OCI-LY7 (cell line): ENCODE measurements at regions not wholly inside any gene's neighbourhood (a gene's known extent, or its start where the extent isn't known, plus 50 kb on each side); places are given as distances from the start of the nearest gene placed in this dataset.

Experiments used
- BruUV-seq: library from RNA; stranded (reverse); fragments of 400-500 nt; replicated peaks from 2 replicates; lab custom pipeline; 2021; lab: Mats Ljungman, UMichigan
- CTCF ChIA-PET: fragments of 300-600 bp; sonication (Branson Sonifier 250); formaldehyde crosslinking; loops from one replicate; lab custom pipeline; 2022; ENCODE audit warnings: antibody characterized with exemption; ENCODE audit not compliant: unreplicated experiment; lab: Charles Lee
- POLR2A ChIA-PET: fragments of 300-600 bp; sonication (Branson Sonifier 250); formaldehyde crosslinking; loops from one replicate; lab custom pipeline; 2022; ENCODE audit warnings: antibody characterized with exemption; lab: Charles Lee
- DNase-seq: peaks from one replicate; pipeline ENCODE4 v3.0.0-alpha.2; 2015; ENCODE audit warnings: low spot score
- H2AFZ ChIP-seq: fragments of 200-600 bp; sonication (generic), shearing (Covaris generic); 2 replicates; pipeline ENCODE4 v1.6.1; 2014; ENCODE audit warnings: mild to moderate bottlenecking, antibody characterized with exemption, low read length, moderate library complexity
- H3K27ac ChIP-seq: fragments of 200-600 bp; sonication (generic); 2 replicates; pipeline ENCODE4 v1.5.1; 2014; ENCODE audit warnings: mixed run types, low read depth, mild to moderate bottlenecking, moderate library complexity, low read length, inconsistent platforms; ENCODE audit not compliant: poor library complexity, severe bottlenecking
- H3K36me3 ChIP-seq: fragments of 200-600 bp; sonication (generic); 2 replicates; pipeline ENCODE4 v1.6.1; 2014; ENCODE audit warnings: mild to moderate bottlenecking, antibody characterized with exemption, low read length, moderate library complexity, mixed read lengths; ENCODE audit not compliant: insufficient read depth
- H3K4me1 ChIP-seq: fragments of 200-600 bp; sonication (generic); 2 replicates; pipeline ENCODE4 v1.5.1; 2014; ENCODE audit warnings: mild to moderate bottlenecking, low read length; ENCODE audit not compliant: insufficient read depth, poor library complexity, severe bottlenecking
- H3K4me2 ChIP-seq: fragments of 200-600 bp; sonication (generic); 2 replicates; pipeline ENCODE4 v1.6.1; 2014; ENCODE audit warnings: mild to moderate bottlenecking, low read length
- H3K4me3 ChIP-seq: fragments of 200-600 bp; sonication (generic); 2 replicates; pipeline ENCODE4 v1.5.1; 2014; ENCODE audit warnings: mild to moderate bottlenecking, low read depth, low read length; ENCODE audit not compliant: poor library complexity, severe bottlenecking
- H3K79me2 ChIP-seq: fragments of 200-600 bp; sonication (generic); 2 replicates; pipeline ENCODE4 v1.6.1; 2016; ENCODE audit warnings: low read depth, mild to moderate bottlenecking, low read length, moderate library complexity, mixed read lengths; ENCODE audit not compliant: insufficient read depth
- H3K9me2 ChIP-seq: fragments of 200-600 bp; sonication (generic); 2 replicates; pipeline ENCODE4 v1.6.1; 2016; ENCODE audit warnings: mild to moderate bottlenecking, low read length, mixed read lengths; ENCODE audit not compliant: insufficient read depth
- H3K9me3 ChIP-seq: fragments of 200-600 bp; sonication (generic); 2 replicates; pipeline ENCODE4 v1.6.1; 2014; ENCODE audit warnings: mild to moderate bottlenecking, mixed run types, low read length, mixed read lengths
- H4K20me1 ChIP-seq: fragments of 200-600 bp; sonication (generic); 2 replicates; pipeline ENCODE4 v1.6.1; 2014; ENCODE audit warnings: mild to moderate bottlenecking, antibody characterized with exemption, low read length, moderate library complexity, mixed read lengths; ENCODE audit not compliant: insufficient read depth
- EZH2phosphoT487 ChIP-seq: fragments of 200-600 bp; sonication (generic); IDR thresholded peaks from 2 replicates; pipeline ENCODE4 v1.6.1; 2018; ENCODE audit warnings: low read depth, borderline replicate concordance, mild to moderate bottlenecking, mixed run types, antibody characterized with exemption, low read length, moderate library complexity, mixed read lengths
- intact Hi-C: fragments of 100-400 bp; cut with micrococcal nuclease; formaldehyde crosslinking; loops from one replicate; pipeline ENCODE4 v1.10.0; 2022; ENCODE audit not compliant: unreplicated experiment
- TF ChIP-seq, protein P1 (sequence below): fragments of 200-600 bp; sonication (generic); conservative IDR thresholded peaks from 2 replicates; pipeline ENCODE4 v1.5.1; 2014; ENCODE audit warnings: mild to moderate bottlenecking, antibody characterized with exemption, low read length, moderate library complexity, mixed read lengths

DNA sequence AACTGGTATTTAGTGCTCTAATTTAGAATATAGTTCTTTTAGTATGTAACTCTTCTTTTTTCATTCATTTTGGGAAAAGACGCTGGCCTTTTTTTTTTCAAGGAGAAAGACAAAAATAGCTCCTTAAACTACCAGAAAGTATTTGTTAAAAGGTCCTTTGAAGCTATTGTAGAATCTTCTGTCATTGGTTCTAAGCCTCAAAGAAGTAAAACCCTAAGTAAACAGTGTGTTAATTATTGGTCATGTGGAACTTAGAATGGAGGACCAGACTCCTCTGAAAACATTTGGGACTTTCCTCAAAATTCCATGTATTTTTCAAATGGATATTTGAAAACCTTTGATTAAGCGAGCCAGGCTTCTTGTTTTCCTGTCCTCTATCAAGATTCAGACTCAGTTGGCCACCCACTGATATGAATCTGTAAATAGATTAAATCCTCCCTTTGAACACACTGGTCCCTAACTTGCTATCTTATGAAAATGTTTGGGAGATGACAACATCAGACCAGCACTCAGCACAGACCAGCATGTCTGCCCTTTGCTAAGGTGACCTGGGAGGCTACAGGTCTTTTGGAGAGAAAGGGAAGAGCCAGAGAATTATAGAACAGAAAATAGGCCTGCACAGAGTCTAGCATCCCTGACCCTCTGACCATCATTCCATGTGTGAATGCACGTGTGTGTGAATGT, 120.3 kb upstream of the GATA6 start:
- no peak overlapping the region for H3K27ac ChIP-seq
- no peak overlapping the region for H3K4me2 ChIP-seq
- CTCF ChIA-PET: no interaction called here
- DNase-seq: no peak
- no peaks in the 10 kb centered on the region for H3K9me3 ChIP-seq
- H3K79me2 ChIP-seq: no peaks in the 10 kb centered on the region
- TF ChIP-seq, protein P1, sequence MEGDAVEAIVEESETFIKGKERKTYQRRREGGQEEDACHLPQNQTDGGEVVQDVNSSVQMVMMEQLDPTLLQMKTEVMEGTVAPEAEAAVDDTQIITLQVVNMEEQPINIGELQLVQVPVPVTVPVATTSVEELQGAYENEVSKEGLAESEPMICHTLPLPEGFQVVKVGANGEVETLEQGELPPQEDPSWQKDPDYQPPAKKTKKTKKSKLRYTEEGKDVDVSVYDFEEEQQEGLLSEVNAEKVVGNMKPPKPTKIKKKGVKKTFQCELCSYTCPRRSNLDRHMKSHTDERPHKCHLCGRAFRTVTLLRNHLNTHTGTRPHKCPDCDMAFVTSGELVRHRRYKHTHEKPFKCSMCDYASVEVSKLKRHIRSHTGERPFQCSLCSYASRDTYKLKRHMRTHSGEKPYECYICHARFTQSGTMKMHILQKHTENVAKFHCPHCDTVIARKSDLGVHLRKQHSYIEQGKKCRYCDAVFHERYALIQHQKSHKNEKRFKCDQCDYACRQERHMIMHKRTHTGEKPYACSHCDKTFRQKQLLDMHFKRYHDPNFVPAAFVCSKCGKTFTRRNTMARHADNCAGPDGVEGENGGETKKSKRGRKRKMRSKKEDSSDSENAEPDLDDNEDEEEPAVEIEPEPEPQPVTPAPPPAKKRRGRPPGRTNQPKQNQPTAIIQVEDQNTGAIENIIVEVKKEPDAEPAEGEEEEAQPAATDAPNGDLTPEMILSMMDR: no peak
- no peak for TF ChIP-seq EZH2phosphoT487
- POLR2A ChIA-PET: no interaction called here
- intact Hi-C loops: no loop called here
- H3K36me3 ChIP-seq: no peaks in the 10 kb centered on the region
- no peak overlapping the region for H3K4me3 ChIP-seq
- H2AFZ ChIP-seq: no peak overlapping the region
- no peaks in the 10 kb centered on the region for H4K20me1 ChIP-seq
- BruUV-seq: no TSS peak
- H3K9me2 ChIP-seq: no peaks in the 10 kb centered on the region
- no peaks in the 10 kb centered on the region for H3K4me1 ChIP-seq

DNA sequence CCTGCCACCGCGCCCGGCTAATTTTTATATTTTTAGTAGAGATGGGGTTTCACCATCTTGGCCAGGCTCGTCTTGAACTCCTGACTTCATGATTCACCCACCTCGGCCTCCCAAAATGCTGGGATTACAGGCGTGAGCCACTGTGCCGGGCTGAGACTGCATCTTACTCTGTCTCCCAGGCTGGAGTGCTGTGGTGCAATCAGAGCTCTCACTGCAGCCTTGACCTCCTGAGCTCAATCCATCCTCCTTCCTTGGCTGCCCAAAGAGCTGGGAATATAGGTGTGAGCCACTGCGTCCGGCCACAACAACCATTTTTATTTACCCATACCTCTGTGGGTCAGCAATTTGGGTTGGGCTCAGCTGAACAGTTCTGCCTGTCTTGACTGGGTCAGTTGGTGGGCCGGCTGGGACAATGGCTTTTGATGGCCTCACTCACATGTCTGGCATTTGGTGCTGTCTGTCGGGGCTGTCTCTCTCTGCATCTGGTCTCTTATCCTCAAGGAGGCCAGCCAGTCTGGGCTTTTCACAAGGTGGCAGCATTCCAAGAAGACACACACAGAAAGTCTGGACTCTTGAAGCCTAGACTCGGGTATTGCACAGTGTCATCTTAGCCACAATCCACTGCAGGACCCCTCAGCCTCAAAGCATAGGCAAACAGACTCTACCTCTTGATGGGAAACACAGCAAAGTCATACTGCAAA, 116.8 kb upstream of the GATA6 start:
- no peaks in the 10 kb centered on the region for H3K9me3 ChIP-seq
- H4K20me1 ChIP-seq: no peaks in the 10 kb centered on the region
- H3K4me2 ChIP-seq: no peak overlapping the region
- BruUV-seq: no TSS peak
- ChIA-PET CTCF (no interaction called here), POLR2A (no interaction called here)
- intact Hi-C loops: no loop called here
- H3K36me3 ChIP-seq: no peaks in the 10 kb centered on the region
- H3K79me2 ChIP-seq: no peaks in the 10 kb centered on the region
- TF ChIP-seq, protein P1: no peak
- no peak for TF ChIP-seq EZH2phosphoT487
- no peaks in the 10 kb centered on the region for H3K4me1 ChIP-seq
- H3K9me2 ChIP-seq: no peaks in the 10 kb centered on the region
- no peak overlapping the region for H2AFZ ChIP-seq
- no peak for DNase-seq
- no peak overlapping the region for H3K4me3 ChIP-seq
- no peak overlapping the region for H3K27ac ChIP-seq
